GM12891 (cell line): ENCODE measurements at regions not wholly inside any gene's neighbourhood (a gene's known extent, or its start where the extent isn't known, plus 50 kb on each side); places are given as distances from the start of the nearest gene placed in this dataset.

Experiments
- POLR2A ChIP-seq: IDR thresholded peaks from 2 replicates; pipeline ENCODE4 v1.6.1; 2011; ENCODE audit warnings: low read depth, low read length, control low read depth
- POLR2AphosphoS5 ChIP-seq: IDR thresholded peaks from 2 replicates; pipeline ENCODE4 v1.6.1; 2011; ENCODE audit warnings: low read depth, low read length, control low read depth
- TAF1 ChIP-seq: IDR thresholded peaks from 2 replicates; pipeline ENCODE4 v1.6.1; 2011; ENCODE audit warnings: low read depth, low read length, control low read depth

- TF ChIP-seq POLR2A (no peak), TAF1 (no peak), POLR2AphosphoS5 (no peak)
Measured at GRCh38 chr7:98565103-98565502, 52.0 kb upstream of the NPTX2 start.
